Duodenal mucosa (tissue), 2 donors: ENCODE measurements at regions not wholly inside any gene's neighbourhood (a gene's known extent, or its start where the extent isn't known, plus 50 kb on each side); places are given as distances from the start of the nearest gene placed in this dataset.

Experiments
- H3K27ac ChIP-seq: one replicate; pipeline ENCODE4 v1.7.0; 2013; ENCODE audit warnings: low read depth, low read length
- H3K27me3 ChIP-seq, 2 donors: one replicate each; pipeline ENCODE4 v1.7.0; 2013; ENCODE audit warnings: low read length in 2 of 2, control low read depth in 1 of 2; ENCODE audit not compliant: insufficient read depth in 2 of 2, control insufficient read depth in 1 of 2
- H3K36me3 ChIP-seq, 2 donors: one replicate each; pipeline ENCODE4 v1.7.0; 2013; ENCODE audit warnings: low read length in 2 of 2, control low read depth in 1 of 2; ENCODE audit not compliant: insufficient read depth in 2 of 2, control insufficient read depth in 1 of 2
- H3K4me1 ChIP-seq, 2 donors: one replicate each; pipeline ENCODE4 v1.7.0; 2013; ENCODE audit warnings: low read length in 2 of 2, control low read depth in 1 of 2; ENCODE audit not compliant: insufficient read depth in 2 of 2, control insufficient read depth in 1 of 2
- H3K4me3 ChIP-seq, 2 donors: one replicate each; pipeline ENCODE4 v1.7.0; 2013; ENCODE audit warnings: low read length in 2 of 2, low read depth in 1 of 2
- H3K9ac ChIP-seq, 2 donors: one replicate each; pipeline ENCODE4 v1.7.0; 2013; ENCODE audit warnings: low read length in 2 of 2, low read depth in 1 of 2
- H3K9me3 ChIP-seq, 2 donors: one replicate each; pipeline ENCODE4 v1.7.0; 2013; ENCODE audit warnings: low read length in 2 of 2, control low read depth in 1 of 2; ENCODE audit not compliant: control insufficient read depth in 1 of 2

- no peaks in the 10 kb centered on the region for H3K9me3 ChIP-seq
- peaks cover 0 to 4% of the 10 kb centered on the region in 2 donors for H3K36me3 ChIP-seq
- H3K4me3 ChIP-seq, result peak overlapping the region; percentile 67 to 84
- H3K27me3 ChIP-seq, result peaks cover 8 to 9% of the 10 kb centered on the region in 2 donors
- peaks cover 0 to 6% of the 10 kb centered on the region in 2 donors for H3K4me1 ChIP-seq
- H3K9ac ChIP-seq, result peak overlapping the region; percentile 44 to 87
- peak overlapping the region; percentile 82 for H3K27ac ChIP-seq
Observed at GRCh38 chr6:71420693-71421328, 132.2 kb downstream of the OGFRL1 start.

DNA sequence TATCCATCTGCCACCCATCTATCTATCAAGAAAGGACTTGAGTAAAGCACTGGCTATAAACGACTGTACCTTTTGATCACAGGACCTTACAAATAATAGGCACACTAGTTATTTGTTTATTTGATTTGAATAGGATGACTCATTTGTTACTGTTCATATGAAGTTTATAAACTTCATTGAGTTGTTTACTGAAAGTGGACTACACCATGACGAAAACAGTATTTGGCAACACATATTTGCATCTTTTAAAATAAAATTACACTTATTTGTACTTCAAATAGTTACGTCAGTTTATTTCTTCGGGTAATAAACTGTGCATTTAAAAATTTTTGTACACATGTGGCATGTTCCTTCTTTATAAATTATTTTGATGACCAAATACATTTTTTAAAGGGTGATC is 133.0 kb downstream of the OGFRL1 start:
- Histone ChIP-seq H3K4me3 (no peak overlapping the region), H3K27me3 (peaks cover 8 to 9% of the 10 kb centered on the region in 2 donors)

DNA sequence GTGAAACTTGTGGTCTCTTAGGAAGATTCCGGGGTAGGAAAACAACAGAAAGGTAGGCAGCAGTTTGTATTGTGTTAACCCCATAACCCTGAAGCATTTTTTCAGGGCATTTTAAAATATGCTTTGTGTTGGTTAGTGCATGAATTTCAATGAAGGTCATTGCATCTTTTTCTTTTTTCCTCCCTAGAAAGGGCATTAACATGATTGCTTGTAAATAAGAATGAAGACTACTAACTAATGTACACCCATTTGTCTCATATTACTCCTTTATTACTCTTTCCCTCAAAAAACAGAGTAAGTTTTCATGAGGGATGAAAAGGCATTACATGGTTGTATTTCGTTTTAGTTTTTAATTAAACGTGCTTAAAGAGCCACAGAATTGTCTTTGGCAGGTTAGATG is 141.4 kb downstream of the OGFRL1 start:
- no peak overlapping the region for H3K9ac ChIP-seq
- H3K9me3 ChIP-seq, result no peaks in the 10 kb centered on the region

More for the DNA sequence above, 133.0 kb downstream of the OGFRL1 start:
- no peak overlapping the region for H3K27ac ChIP-seq
- H3K9me3 ChIP-seq, result no peaks in the 10 kb centered on the region
- peaks cover 0 to 6% of the 10 kb centered on the region in 2 donors for H3K4me1 ChIP-seq
- no peak overlapping the region for H3K9ac ChIP-seq
- H3K36me3 ChIP-seq, result no peaks in the 10 kb centered on the region

DNA sequence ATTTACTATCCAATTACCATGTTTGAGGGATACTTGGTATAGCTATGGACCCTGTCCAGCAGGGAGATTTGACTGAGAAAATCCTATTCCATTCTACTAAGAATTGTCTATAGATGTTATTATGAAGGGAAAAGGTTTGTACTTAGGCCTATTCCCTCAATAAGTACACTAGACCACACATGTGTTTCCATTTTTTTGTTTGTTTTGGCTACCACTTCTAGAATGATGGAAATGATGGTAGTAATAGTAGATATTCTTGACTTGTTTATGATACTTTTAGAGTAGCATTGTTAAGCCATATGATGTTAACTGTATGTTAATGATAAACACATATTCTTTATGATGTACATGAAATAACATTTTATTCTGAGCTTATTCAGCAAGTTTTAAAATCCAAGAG is 144.8 kb downstream of the OGFRL1 start:
- H3K27me3 ChIP-seq, result no peaks in the 10 kb centered on the region
- no peaks in the 10 kb centered on the region for H3K9me3 ChIP-seq
- no peak overlapping the region for H3K4me3 ChIP-seq
- no peak overlapping the region for H3K9ac ChIP-seq
- no peaks in the 10 kb centered on the region for H3K36me3 ChIP-seq
- no peaks in the 10 kb centered on the region for H3K4me1 ChIP-seq
- H3K27ac ChIP-seq, result no peak overlapping the region

More for the DNA sequence above, 141.4 kb downstream of the OGFRL1 start:
- no peaks in the 10 kb centered on the region for H3K27me3 ChIP-seq
- H3K36me3 ChIP-seq, result no peaks in the 10 kb centered on the region
- H3K4me3 ChIP-seq, result no peak overlapping the region
- no peaks in the 10 kb centered on the region for H3K4me1 ChIP-seq
- no peak overlapping the region for H3K27ac ChIP-seq

DNA sequence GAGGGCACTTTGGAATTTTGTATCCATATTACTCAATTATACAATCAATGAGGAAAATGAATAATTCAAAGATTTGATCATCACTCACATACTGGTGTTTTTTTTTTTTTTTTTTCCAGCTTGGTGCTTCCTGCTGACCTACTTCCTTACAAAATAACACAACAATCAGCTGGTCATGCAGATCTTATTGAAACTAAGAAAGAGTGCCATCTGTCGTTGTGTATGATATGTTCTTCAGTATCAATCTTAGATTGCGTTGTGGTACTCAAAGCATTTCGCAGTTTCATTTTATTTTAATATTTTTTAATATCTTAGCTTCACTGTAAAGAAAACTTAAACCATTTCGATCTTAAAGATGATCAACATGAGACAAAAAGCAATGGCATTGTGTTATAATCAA is 155.6 kb downstream of the OGFRL1 start:
- H3K4me1 ChIP-seq, result no peaks in the 10 kb centered on the region
- no peaks in the 10 kb centered on the region for H3K27me3 ChIP-seq
- H3K9ac ChIP-seq, result no peak overlapping the region
- no peak overlapping the region for H3K27ac ChIP-seq
- no peaks in the 10 kb centered on the region for H3K36me3 ChIP-seq
- no peak overlapping the region for H3K4me3 ChIP-seq
- H3K9me3 ChIP-seq, result peaks cover 0 to 4% of the 10 kb centered on the region in 2 donors

GRCh38 chr6:71446057-71446456 is 157.4 kb downstream of the OGFRL1 start:
- Histone ChIP-seq H3K27ac (no peak overlapping the region), H3K9me3 (no peaks in the 10 kb centered on the region), H3K36me3 (no peaks in the 10 kb centered on the region)

GRCh38 chr6:71446470-71446869 is 157.9 kb downstream of the OGFRL1 start:
- Histone ChIP-seq H3K36me3 (no peaks in the 10 kb centered on the region), H3K9ac (no peak overlapping the region), H3K4me3 (no peak overlapping the region), H3K4me1 (no peaks in the 10 kb centered on the region), H3K27me3 (no peaks in the 10 kb centered on the region), H3K9me3 (no peaks in the 10 kb centered on the region), H3K27ac (no peak overlapping the region)

More at GRCh38 chr6:71446057-71446456, 157.4 kb downstream of the OGFRL1 start:
- no peak overlapping the region for H3K4me3 ChIP-seq
- H3K9ac ChIP-seq, result no peak overlapping the region
- no peaks in the 10 kb centered on the region for H3K4me1 ChIP-seq
- H3K27me3 ChIP-seq, result no peaks in the 10 kb centered on the region

DNA sequence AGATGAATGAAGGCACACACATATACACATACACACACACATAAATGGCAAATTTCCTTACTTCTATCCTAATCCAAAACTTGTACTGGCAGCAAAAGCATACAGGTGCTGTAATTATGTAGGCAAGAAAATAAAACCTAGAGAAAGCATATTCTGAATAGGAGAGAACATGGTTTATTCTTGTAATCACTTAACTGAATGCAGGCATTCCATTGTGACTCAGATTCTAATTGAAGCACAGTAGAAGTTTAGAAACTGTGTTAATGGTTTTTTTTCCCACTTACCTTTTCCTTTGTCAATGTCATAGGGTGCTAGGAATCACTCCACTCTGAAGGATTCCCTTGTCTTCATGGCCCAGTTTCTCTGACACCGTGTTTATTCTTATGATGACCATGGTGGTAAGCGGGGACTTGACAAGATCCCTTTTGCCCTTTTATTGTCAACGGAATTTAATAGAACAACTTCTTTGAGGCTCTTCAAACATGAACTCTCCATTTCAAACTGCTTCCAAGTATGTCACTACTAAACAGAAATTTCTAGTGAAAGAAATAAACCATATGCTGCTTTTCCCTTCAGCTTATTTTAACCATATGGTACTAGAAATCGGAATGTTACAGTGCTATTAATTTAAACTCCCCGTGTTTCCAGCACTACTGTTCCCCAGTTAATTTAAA is 164.2 kb downstream of the OGFRL1 start:
- no peaks in the 10 kb centered on the region for H3K9me3 ChIP-seq
- no peak overlapping the region for H3K9ac ChIP-seq
- no peaks in the 10 kb centered on the region for H3K4me1 ChIP-seq
- H3K4me3 ChIP-seq, result no peak overlapping the region
- H3K36me3 ChIP-seq, result no peaks in the 10 kb centered on the region
- no peaks in the 10 kb centered on the region for H3K27me3 ChIP-seq
- no peak overlapping the region for H3K27ac ChIP-seq

DNA sequence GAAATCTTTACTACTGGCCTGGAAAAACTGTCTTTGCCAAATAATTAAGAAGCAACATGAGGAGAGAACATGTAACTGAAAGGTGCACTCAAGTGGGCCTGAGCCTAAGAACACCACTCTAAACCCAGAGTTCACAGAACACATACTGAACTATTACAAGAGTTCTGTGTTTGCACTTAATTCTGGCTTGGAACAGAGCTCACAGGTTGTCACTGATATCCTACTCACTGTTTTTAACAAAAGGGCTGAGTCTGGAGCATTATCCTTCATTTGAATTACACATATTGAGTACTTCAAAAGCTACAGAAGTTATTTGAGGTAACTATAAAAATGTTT is 164.7 kb downstream of the OGFRL1 start:
- H3K36me3 ChIP-seq, result no peaks in the 10 kb centered on the region
- no peak overlapping the region for H3K27ac ChIP-seq
- H3K9ac ChIP-seq, result no peak overlapping the region
- no peaks in the 10 kb centered on the region for H3K27me3 ChIP-seq
- no peaks in the 10 kb centered on the region for H3K9me3 ChIP-seq
- H3K4me1 ChIP-seq, result no peaks in the 10 kb centered on the region
- H3K4me3 ChIP-seq, result no peak overlapping the region

DNA sequence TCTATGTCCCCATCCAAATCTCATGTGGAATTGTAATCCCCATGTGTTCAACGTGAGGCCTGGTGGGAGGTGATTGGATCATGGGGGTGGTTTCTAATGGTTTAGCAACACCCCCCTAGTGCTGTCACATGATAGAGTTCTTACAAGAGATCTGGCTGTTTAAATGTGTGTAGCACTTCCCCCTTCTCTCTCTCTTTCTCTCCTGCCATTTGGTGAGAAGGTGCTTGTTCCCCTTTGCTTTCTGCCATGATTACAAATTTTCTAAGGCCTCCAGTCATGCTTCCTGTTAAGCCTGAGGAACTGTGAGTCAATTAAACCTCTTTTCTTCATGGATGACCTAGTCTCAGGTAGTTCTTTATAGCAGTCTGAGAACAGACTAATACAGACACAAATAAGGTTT is 165.4 kb downstream of the OGFRL1 start:
- Histone ChIP-seq H3K4me3 (no peak overlapping the region), H3K9me3 (no peaks in the 10 kb centered on the region), H3K9ac (no peak overlapping the region), H3K36me3 (no peaks in the 10 kb centered on the region), H3K27ac (no peak overlapping the region), H3K4me1 (no peaks in the 10 kb centered on the region), H3K27me3 (no peaks in the 10 kb centered on the region)
